Thyroid gland (tissue), 4 donors: ENCODE measurements at regions not wholly inside any gene's neighbourhood (a gene's known extent, or its start where the extent isn't known, plus 50 kb on each side); places are given as distances from the start of the nearest gene placed in this dataset.

ENCODE experiments used
- POLR2A ChIP-seq, 2 donors: fragments of 450-650 bp; IDR thresholded peaks; one replicate each; pipeline ENCODE4 v1.6.1; 2017; ENCODE audit warnings: antibody characterized with exemption in 2 of 2, mild to moderate bottlenecking in 2 of 2, moderate library complexity in 1 of 2
- TF ChIP-seq, protein P1 (sequence below), 6 experiments: fragments of 200-600 bp in 3 of 6; fragments of 450-650 bp in 3 of 6; sonication (generic) in 3 of 6; IDR thresholded peaks; one replicate each; pipeline ENCODE4 v1.5.1; 2016 to 2019; ENCODE audit warnings: antibody characterized with exemption in 6 of 6, mild to moderate bottlenecking in 2 of 6, inconsistent platforms in 1 of 6, moderate library complexity in 1 of 6

DNA sequence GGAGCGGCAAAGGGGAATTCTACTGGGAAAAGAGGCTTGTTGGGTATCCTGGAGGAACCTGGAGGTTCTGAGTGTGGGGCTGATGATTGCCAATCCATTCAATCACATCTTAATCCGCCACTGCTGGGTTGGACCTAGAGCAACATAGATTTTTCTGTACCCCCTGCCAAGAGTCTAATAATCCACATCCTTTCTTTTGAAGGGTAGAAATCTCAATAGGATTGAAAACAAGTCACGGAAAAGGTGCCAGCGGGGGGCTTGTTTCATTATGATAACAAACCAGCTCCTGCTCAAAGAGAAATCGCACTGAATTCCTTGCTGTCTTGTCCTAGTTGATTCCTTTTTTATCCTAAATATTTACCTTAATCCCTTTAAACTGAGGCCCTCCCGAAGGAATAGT is 528.5 kb downstream of the ADGRL2 start:
- TF ChIP-seq, protein P1, sequence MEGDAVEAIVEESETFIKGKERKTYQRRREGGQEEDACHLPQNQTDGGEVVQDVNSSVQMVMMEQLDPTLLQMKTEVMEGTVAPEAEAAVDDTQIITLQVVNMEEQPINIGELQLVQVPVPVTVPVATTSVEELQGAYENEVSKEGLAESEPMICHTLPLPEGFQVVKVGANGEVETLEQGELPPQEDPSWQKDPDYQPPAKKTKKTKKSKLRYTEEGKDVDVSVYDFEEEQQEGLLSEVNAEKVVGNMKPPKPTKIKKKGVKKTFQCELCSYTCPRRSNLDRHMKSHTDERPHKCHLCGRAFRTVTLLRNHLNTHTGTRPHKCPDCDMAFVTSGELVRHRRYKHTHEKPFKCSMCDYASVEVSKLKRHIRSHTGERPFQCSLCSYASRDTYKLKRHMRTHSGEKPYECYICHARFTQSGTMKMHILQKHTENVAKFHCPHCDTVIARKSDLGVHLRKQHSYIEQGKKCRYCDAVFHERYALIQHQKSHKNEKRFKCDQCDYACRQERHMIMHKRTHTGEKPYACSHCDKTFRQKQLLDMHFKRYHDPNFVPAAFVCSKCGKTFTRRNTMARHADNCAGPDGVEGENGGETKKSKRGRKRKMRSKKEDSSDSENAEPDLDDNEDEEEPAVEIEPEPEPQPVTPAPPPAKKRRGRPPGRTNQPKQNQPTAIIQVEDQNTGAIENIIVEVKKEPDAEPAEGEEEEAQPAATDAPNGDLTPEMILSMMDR (IDR thresholded peaks at IDR 0.05): no peak
- TF ChIP-seq POLR2A (IDR thresholded peaks at IDR 0.05): no peak
